A549 (cell line): ENCODE measurements at regions not wholly inside any gene's neighbourhood (a gene's known extent, or its start where the extent isn't known, plus 50 kb on each side); places are given as distances from the start of the nearest gene placed in this dataset.

Experiments
- CHD2 ChIP-seq: fragments of 150-350 bp; IDR thresholded peaks from 2 replicates; pipeline ENCODE4 v1.6.1; 2014; ENCODE audit warnings: low read length; ENCODE audit not compliant: partially characterized antibody
- CTCF ChIP-seq: fragments of >200 bp; sonication (Bioruptor Twin); formaldehyde crosslinking; IDR thresholded peaks from 3 replicates; pipeline ENCODE4 v1.5.1; 2016
- EHMT2 ChIP-seq: fragments of 200-600 bp; sonication (generic); IDR thresholded peaks from 2 replicates; pipeline ENCODE4 v1.6.1; 2016; ENCODE audit warnings: antibody characterized with exemption, low read depth, mild to moderate bottlenecking, moderate library complexity
- EP300 ChIP-seq, 2 experiments: fragments of >200 bp; sonication (Bioruptor Twin); formaldehyde crosslinking; IDR thresholded peaks; 2 replicates in 1 of 2; 3 replicates in 1 of 2; pipeline ENCODE4 v1.6.1; 2016 to 2017
- MAX ChIP-seq: IDR thresholded peaks from 2 replicates; pipeline ENCODE4 v1.6.1; 2012
- POLR2A ChIP-seq: IDR thresholded peaks from 2 replicates; pipeline ENCODE4 v1.6.1; 2012; ENCODE audit warnings: mild to moderate bottlenecking, low read length

- TF ChIP-seq CTCF (no peak), POLR2A (no peak), MAX (no peak), EP300 (IDR thresholded peaks at IDR 0.05) (no peak), CHD2 (no peak), EHMT2 (no peak)
Observed at GRCh38 chr6:164906766-164907165, 402.6 kb downstream of the C6orf118 start.
